ENCODE measurements at regions not wholly inside any gene's neighbourhood (a gene's known extent, or its start where the extent isn't known, plus 50 kb on each side); places are given as distances from the start of the nearest gene placed in this dataset.

- DNase-seq (ENCODE audit: extremely low spot score, unreplicated experiment): no peak
- Mint-ChIP-seq H3K9me3 (ENCODE audit: unreplicated experiment) (no peaks in the 10 kb centered on the region), H3K4me1 (ENCODE audit: unreplicated experiment) (no peaks in the 10 kb centered on the region), H3K27ac (ENCODE audit: unreplicated experiment) (no peak overlapping the region), H3K36me3 (ENCODE audit: unreplicated experiment) (no peaks in the 10 kb centered on the region), H3K27me3 (ENCODE audit: unreplicated experiment) (no peaks in the 10 kb centered on the region), H3K4me3 (ENCODE audit: unreplicated experiment) (no peak overlapping the region)
- no peak for TF ChIP-seq CTCF (IDR thresholded peaks at IDR 0.05)
Measured at GRCh38 chr4:133647206-133647605, 498.1 kb downstream of the PCDH10 start.

GRCh38 chr4:133641191-133641590 lies 492.1 kb downstream of the PCDH10 start:
- H3K27ac Mint-ChIP-seq (ENCODE audit: unreplicated experiment): no peak overlapping the region

GRCh38 chr4:133638751-133639150 lies 489.7 kb downstream of the PCDH10 start:
- no peaks in the 10 kb centered on the region for H3K36me3 Mint-ChIP-seq (ENCODE audit: unreplicated experiment)
- H3K27ac Mint-ChIP-seq (ENCODE audit: unreplicated experiment): no peak overlapping the region
- TF ChIP-seq CTCF (IDR thresholded peaks at IDR 0.05): no peak
- H3K27me3 Mint-ChIP-seq (ENCODE audit: unreplicated experiment): peaks cover 2% of the 10 kb centered on the region
- H3K4me1 Mint-ChIP-seq (ENCODE audit: unreplicated experiment): no peaks in the 10 kb centered on the region
- no peaks in the 10 kb centered on the region for H3K9me3 Mint-ChIP-seq (ENCODE audit: unreplicated experiment)
- H3K4me3 Mint-ChIP-seq (ENCODE audit: unreplicated experiment): no peak overlapping the region
- no peak for DNase-seq (ENCODE audit: extremely low spot score, unreplicated experiment)

More at GRCh38 chr4:133641191-133641590, 492.1 kb downstream of the PCDH10 start:
- H3K4me1 Mint-ChIP-seq (ENCODE audit: unreplicated experiment): no peaks in the 10 kb centered on the region
- H3K27me3 Mint-ChIP-seq (ENCODE audit: unreplicated experiment): peaks cover 2% of the 10 kb centered on the region
- no peaks in the 10 kb centered on the region for H3K36me3 Mint-ChIP-seq (ENCODE audit: unreplicated experiment)
- TF ChIP-seq CTCF (IDR thresholded peaks at IDR 0.05): no peak
- no peak for DNase-seq (ENCODE audit: extremely low spot score, unreplicated experiment)
- no peaks in the 10 kb centered on the region for H3K9me3 Mint-ChIP-seq (ENCODE audit: unreplicated experiment)
- no peak overlapping the region for H3K4me3 Mint-ChIP-seq (ENCODE audit: unreplicated experiment)

- H3K9me3 Mint-ChIP-seq (ENCODE audit: unreplicated experiment): no peaks in the 10 kb centered on the region
- no peak overlapping the region for H3K4me3 Mint-ChIP-seq (ENCODE audit: unreplicated experiment)
- no peak for TF ChIP-seq CTCF (IDR thresholded peaks at IDR 0.05)
- no peaks in the 10 kb centered on the region for H3K4me1 Mint-ChIP-seq (ENCODE audit: unreplicated experiment)
- H3K27me3 Mint-ChIP-seq (ENCODE audit: unreplicated experiment): peaks cover 2% of the 10 kb centered on the region
- no peak for DNase-seq (ENCODE audit: extremely low spot score, unreplicated experiment)
- no peak overlapping the region for H3K27ac Mint-ChIP-seq (ENCODE audit: unreplicated experiment)
- H3K36me3 Mint-ChIP-seq (ENCODE audit: unreplicated experiment): no peaks in the 10 kb centered on the region
Measured at GRCh38 chr4:133637161-133637560, 488.1 kb downstream of the PCDH10 start.

- H3K4me3 Mint-ChIP-seq (ENCODE audit: unreplicated experiment): no peak overlapping the region
- TF ChIP-seq CTCF (IDR thresholded peaks at IDR 0.05): no peak
- H3K9me3 Mint-ChIP-seq (ENCODE audit: unreplicated experiment): no peaks in the 10 kb centered on the region
- no peaks in the 10 kb centered on the region for H3K36me3 Mint-ChIP-seq (ENCODE audit: unreplicated experiment)
- no peak overlapping the region for H3K27ac Mint-ChIP-seq (ENCODE audit: unreplicated experiment)
- peaks cover 4% of the 10 kb centered on the region for H3K4me1 Mint-ChIP-seq (ENCODE audit: unreplicated experiment)
- H3K27me3 Mint-ChIP-seq (ENCODE audit: unreplicated experiment): no peaks in the 10 kb centered on the region
- DNase-seq (ENCODE audit: extremely low spot score, unreplicated experiment): no peak
Measured at GRCh38 chr4:133624744-133625143, 475.6 kb downstream of the PCDH10 start.

Data from osteocyte (in vitro differentiated cells).